Gastrocnemius medialis (tissue), 4 donors: ENCODE measurements at regions not wholly inside any gene's neighbourhood (a gene's known extent, or its start where the extent isn't known, plus 50 kb on each side); places are given as distances from the start of the nearest gene placed in this dataset.
"Not testable (repeated sequence)": the region's sequence is repeated elsewhere in the genome, so short reads cannot be mapped to it uniquely, and the experiment has no call there.

Experiments
- CTCF ChIP-seq, 5 experiments: fragments of 450-650 bp in 3 of 5; fragments of 200-600 bp in 2 of 5; sonication (generic) in 2 of 5; IDR thresholded peaks in 4 of 5; conservative IDR thresholded peaks in 1 of 5; 1 replicate in 4 of 5; 2 replicates in 1 of 5; pipeline ENCODE4 v1.5.1; 2016 to 2019; ENCODE audit warnings: antibody characterized with exemption in 5 of 5, mild to moderate bottlenecking in 3 of 5, moderate library complexity in 3 of 5
- POLR2A ChIP-seq, 2 donors: fragments of 450-650 bp; IDR thresholded peaks; one replicate each; pipeline ENCODE4 v1.6.1; 2017; ENCODE audit warnings: antibody characterized with exemption in 2 of 2, mild to moderate bottlenecking in 2 of 2, moderate library complexity in 2 of 2

GRCh38 chr20:26219546-26219945 is 522.9 kb upstream of the ZNF337 start:
- TF ChIP-seq CTCF (IDR thresholded peaks at IDR 0.05 in 4 of 5, conservative IDR thresholded peaks at IDR 0.05 in 1 of 5); POLR2A (IDR thresholded peaks at IDR 0.05): not testable (repeated sequence)
